GM13976 (cell line): ENCODE measurements at regions not wholly inside any gene's neighbourhood (a gene's known extent, or its start where the extent isn't known, plus 50 kb on each side); places are given as distances from the start of the nearest gene placed in this dataset.

Source experiments
- DNase-seq: peaks from one replicate; pipeline ENCODE4 v3.0.0; 2012; ENCODE audit warnings: low spot score
- CTCF ChIP-seq: IDR thresholded peaks from 2 replicates; pipeline ENCODE4 v1.5.1; 2012; ENCODE audit warnings: borderline replicate concordance, mild to moderate bottlenecking; ENCODE audit not compliant: insufficient read depth; ENCODE audit errors: extremely low read depth, missing control alignments, control extremely low read depth
- in situ Hi-C: fragments of 300-500 bp; cut with MboI; formaldehyde crosslinking; loops from one replicate; pipeline ENCODE4 v1.12.0; 2022; ENCODE audit warnings: low sequenced_read_pairs, mixed read lengths, inconsistent platforms; ENCODE audit not compliant: unreplicated experiment

GRCh38 chr2:158025255-158025996, 76.2 kb upstream of the UPP2 start:
- DNase-seq, result no peak
- in situ Hi-C loops, result loop anchor here (10.0 kb wide), 1 partner anchor 719 kb away; no protein-coding TSS in a partner anchor
- no peak for TF ChIP-seq CTCF

- in situ Hi-C loops, result loop anchor here (10.0 to 25.0 kb wide), 4 partner anchors 237 to 720 kb away; no protein-coding TSS in a partner anchor
- TF ChIP-seq CTCF, result peak; percentile 85
- DNase-seq, result peak; percentile 44
These were observed 77.3 kb upstream of the UPP2 start for GRCh38 chr2:158024288-158024898.

GRCh38 chr2:158022888-158023287, 78.8 kb upstream of the UPP2 start:
- TF ChIP-seq CTCF, result no peak
- no peak for DNase-seq
- in situ Hi-C loops, result loop anchor here (10.0 to 25.0 kb wide), 4 partner anchors 236 to 722 kb away; no protein-coding TSS in a partner anchor

GRCh38 chr2:158021226-158021625, 80.5 kb upstream of the UPP2 start:
- TF ChIP-seq CTCF, result no peak
- in situ Hi-C loops, result loop anchor here (10.0 to 25.0 kb wide), 4 partner anchors 234 to 724 kb away; no protein-coding TSS in a partner anchor
- DNase-seq, result no peak

- in situ Hi-C loops, result loop anchor here (25.0 kb wide), 3 partner anchors 228 to 703 kb away; no protein-coding TSS in a partner anchor
- TF ChIP-seq CTCF, result no peak
- DNase-seq, result no peak
These were observed 86.1 kb upstream of the UPP2 start for GRCh38 chr2:158015428-158016076.

GRCh38 chr2:158013891-158014290, 87.8 kb upstream of the UPP2 start:
- no peak for TF ChIP-seq CTCF
- no peak for DNase-seq
- in situ Hi-C loops, result loop anchor here (25.0 kb wide), 3 partner anchors 227 to 702 kb away; no protein-coding TSS in a partner anchor
